Trophoblast cell (in vitro differentiated cells and primary cell): ENCODE measurements at regions not wholly inside any gene's neighbourhood (a gene's known extent, or its start where the extent isn't known, plus 50 kb on each side); places are given as distances from the start of the nearest gene placed in this dataset.

Source experiments
- DNase-seq, 2 donors: peaks; one replicate each; pipeline ENCODE4 v3.0.0-alpha.2; 2016
- H2AFZ ChIP-seq: 2 replicates; pipeline ENCODE4 v1.6.1; 2013; ENCODE audit warnings: low read length, moderate library complexity, mild to moderate bottlenecking; ENCODE audit not compliant: insufficient read depth, poor library complexity
- H2AK5ac ChIP-seq: 2 replicates; pipeline ENCODE4 v1.6.1; 2013; ENCODE audit warnings: mild to moderate bottlenecking, low read length
- H2BK120ac ChIP-seq: 2 replicates; pipeline ENCODE4 v1.6.1; 2013; ENCODE audit warnings: low read length, mild to moderate bottlenecking, moderate library complexity; ENCODE audit not compliant: insufficient read depth, poor library complexity
- H2BK12ac ChIP-seq: 2 replicates; pipeline ENCODE4 v1.6.1; 2013; ENCODE audit warnings: mild to moderate bottlenecking, low read length, moderate library complexity
- H2BK5ac ChIP-seq: 2 replicates; pipeline ENCODE4 v1.6.1; 2013; ENCODE audit warnings: low read length, low read depth, moderate library complexity, mild to moderate bottlenecking; ENCODE audit not compliant: poor library complexity
- H3K14ac ChIP-seq: 2 replicates; pipeline ENCODE4 v1.6.1; 2013; ENCODE audit warnings: mild to moderate bottlenecking, low read length
- H3K18ac ChIP-seq: 2 replicates; pipeline ENCODE4 v1.6.1; 2013; ENCODE audit warnings: mild to moderate bottlenecking, low read length
- H3K23ac ChIP-seq: 2 replicates; pipeline ENCODE4 v1.6.1; 2013; ENCODE audit warnings: low read length
- H3K27ac ChIP-seq: 2 replicates; pipeline ENCODE4 v1.5.1; 2013; ENCODE audit warnings: low read depth, mild to moderate bottlenecking, inconsistent platforms, low read length, moderate library complexity
- H3K27me3 ChIP-seq: 2 replicates; pipeline ENCODE4 v1.6.1; 2013; ENCODE audit warnings: inconsistent platforms, mild to moderate bottlenecking, low read length, moderate library complexity; ENCODE audit not compliant: insufficient read depth
- H3K36me3 ChIP-seq, 2 experiments: 1 replicate in 1 of 2; 2 replicates in 1 of 2; pipeline ENCODE4 v1.6.1; 2013; ENCODE audit warnings: low read length in 2 of 2, mild to moderate bottlenecking in 2 of 2, moderate library complexity in 1 of 2; ENCODE audit not compliant: insufficient read depth in 2 of 2, control insufficient read depth in 1 of 2
- H3K4ac ChIP-seq: 2 replicates; pipeline ENCODE4 v1.6.1; 2013; ENCODE audit warnings: low read depth, mild to moderate bottlenecking, low read length, moderate library complexity
- H3K4me1 ChIP-seq, 2 experiments: 1 replicate in 1 of 2; 2 replicates in 1 of 2; pipeline ENCODE4 v1.6.1; 2013; ENCODE audit warnings: low read length in 2 of 2, mild to moderate bottlenecking in 2 of 2, moderate library complexity in 1 of 2; ENCODE audit not compliant: insufficient read depth in 2 of 2, control insufficient read depth in 1 of 2
- H3K4me2 ChIP-seq: 2 replicates; pipeline ENCODE4 v1.6.1; 2013; ENCODE audit warnings: inconsistent platforms, mild to moderate bottlenecking, low read length, moderate library complexity
- H3K4me3 ChIP-seq: 2 replicates; pipeline ENCODE4 v1.5.1; 2013; ENCODE audit warnings: mild to moderate bottlenecking, low read depth, low read length, inconsistent platforms
- H3K79me1 ChIP-seq: one replicate; pipeline ENCODE4 v1.6.1; 2013; ENCODE audit warnings: low read length
- H3K79me2 ChIP-seq: 2 replicates; pipeline ENCODE4 v1.6.1; 2013; ENCODE audit warnings: low read length, mild to moderate bottlenecking; ENCODE audit not compliant: control insufficient read depth, insufficient read depth, poor library complexity
- H3K9ac ChIP-seq: 2 replicates; pipeline ENCODE4 v1.6.1; 2013; ENCODE audit warnings: mild to moderate bottlenecking, low read length
- H3K9me3 ChIP-seq: 2 replicates; pipeline ENCODE4 v1.6.1; 2013; ENCODE audit warnings: low read depth, mild to moderate bottlenecking, control low read depth, inconsistent platforms, low read length; ENCODE audit not compliant: insufficient read depth
- H4K12ac ChIP-seq: 2 replicates; pipeline ENCODE4 v1.6.1; 2013; ENCODE audit warnings: low read depth, mild to moderate bottlenecking, low read length, moderate library complexity
- H4K8ac ChIP-seq: 2 replicates; pipeline ENCODE4 v1.6.1; 2013; ENCODE audit warnings: low read depth, mild to moderate bottlenecking, low read length, moderate library complexity
- H4K91ac ChIP-seq: one replicate; pipeline ENCODE4 v1.6.1; 2013; ENCODE audit warnings: low read depth, mild to moderate bottlenecking, low read length, moderate library complexity
- WGBS: extraction: QIAGEN DNeasy Blood & Tissue Kit; methylation state at CpG from one replicate; pipeline ENCODE4 v1.1.7; 2013; ENCODE audit warnings: missing lambda C conversion rate; ENCODE audit not compliant: insufficient read length, insufficient coverage; ENCODE audit errors: extremely low coverage; 5-methylcytosine and 5-hydroxymethylcytosine counted together

GRCh38 chrY:9034217-9034616 is 303.0 kb upstream of the TSPY4 start:
- Histone ChIP-seq H2AFZ (no peak overlapping the region), H2BK12ac (no peak overlapping the region), H3K4me3 (no peak overlapping the region), H3K4ac (no peak overlapping the region), H3K27ac (no peak overlapping the region), H3K79me1 (no peaks in the 10 kb centered on the region), H3K18ac (no peak overlapping the region), H2AK5ac (no peak overlapping the region), H2BK5ac (no peak overlapping the region), H3K4me2 (no peak overlapping the region), H3K14ac (no peak overlapping the region), H3K36me3 (no peaks in the 10 kb centered on the region), H3K23ac (no peak overlapping the region), H3K27me3 (no peaks in the 10 kb centered on the region), H3K9ac (no peak overlapping the region), H3K9me3 (no peaks in the 10 kb centered on the region), H4K91ac (no peak overlapping the region), H3K79me2 (no peaks in the 10 kb centered on the region), H4K8ac (no peak overlapping the region), H3K4me1 (no peaks in the 10 kb centered on the region), H2BK120ac (no peak overlapping the region), H4K12ac (no peak overlapping the region)
- DNase-seq, result no peak
- no CpG with 5 or more reads among the region's 3 CpGs for WGBS

DNA sequence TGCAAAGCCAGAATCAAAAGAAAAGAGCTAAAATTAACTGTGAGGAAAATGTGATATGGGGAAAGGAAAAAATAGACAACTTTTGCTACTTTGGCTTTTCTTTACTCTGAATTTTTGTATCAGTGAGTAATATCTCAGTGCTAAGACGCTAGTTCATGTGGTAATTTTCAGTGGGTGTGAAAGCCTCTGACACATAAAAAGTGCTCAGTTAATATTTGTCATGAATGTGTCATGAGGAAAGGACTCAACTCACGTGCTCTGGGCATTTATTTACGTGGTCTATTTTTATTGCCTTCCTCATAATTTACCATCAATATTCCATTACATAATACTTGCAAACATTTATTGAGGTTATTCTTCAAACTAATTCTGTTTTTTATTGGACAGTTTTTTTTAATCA is 302.0 kb upstream of the TSPY4 start:
- Histone ChIP-seq H4K12ac (no peak overlapping the region), H3K79me1 (no peaks in the 10 kb centered on the region), H2BK12ac (no peak overlapping the region), H2BK120ac (no peak overlapping the region), H3K9me3 (no peaks in the 10 kb centered on the region), H2AK5ac (no peak overlapping the region), H3K23ac (no peak overlapping the region), H3K79me2 (no peaks in the 10 kb centered on the region), H3K18ac (no peak overlapping the region), H4K8ac (no peak overlapping the region), H3K14ac (no peak overlapping the region), H3K36me3 (no peaks in the 10 kb centered on the region), H3K27me3 (no peaks in the 10 kb centered on the region), H2BK5ac (no peak overlapping the region), H3K9ac (no peak overlapping the region), H3K4ac (no peak overlapping the region), H4K91ac (no peak overlapping the region), H3K27ac (no peak overlapping the region), H3K4me3 (no peak overlapping the region), H3K4me1 (no peaks in the 10 kb centered on the region), H2AFZ (no peak overlapping the region), H3K4me2 (no peak overlapping the region)
- WGBS, result no CpG with 5 or more reads among the region's 3 CpGs
- DNase-seq, result no peak

GRCh38 chrY:9041474-9041873 is 295.8 kb upstream of the TSPY4 start:
- no peak overlapping the region for H3K23ac ChIP-seq
- H3K27ac ChIP-seq, result no peak overlapping the region
- peaks cover 4% of the 10 kb centered on the region for H3K9me3 ChIP-seq
- H3K36me3 ChIP-seq, result no peaks in the 10 kb centered on the region
- H4K12ac ChIP-seq, result no peak overlapping the region
- no peak overlapping the region for H2AK5ac ChIP-seq
- DNase-seq, result no peak
- H2BK5ac ChIP-seq, result no peak overlapping the region
- no peak overlapping the region for H3K14ac ChIP-seq
- no peak overlapping the region for H3K4me2 ChIP-seq
- H3K4ac ChIP-seq, result no peak overlapping the region
- H4K91ac ChIP-seq, result no peak overlapping the region
- no peak overlapping the region for H3K4me3 ChIP-seq
- no peak overlapping the region for H3K18ac ChIP-seq
- no CpG with 5 or more reads among the region's 3 CpGs for WGBS
- H4K8ac ChIP-seq, result no peak overlapping the region
- no peaks in the 10 kb centered on the region for H3K79me1 ChIP-seq
- H2AFZ ChIP-seq, result no peak overlapping the region
- H3K9ac ChIP-seq, result no peak overlapping the region
- no peak overlapping the region for H2BK12ac ChIP-seq
- no peaks in the 10 kb centered on the region for H3K79me2 ChIP-seq
- no peaks in the 10 kb centered on the region for H3K27me3 ChIP-seq
- no peak overlapping the region for H2BK120ac ChIP-seq
- H3K4me1 ChIP-seq, result no peaks in the 10 kb centered on the region
